ENCODE measurements at regions not wholly inside any gene's neighbourhood (a gene's known extent, or its start where the extent isn't known, plus 50 kb on each side); places are given as distances from the start of the nearest gene placed in this dataset.

GRCh38 chr11:62057069-62057468, 66.7 kb upstream of the INCENP start:
- TF ChIP-seq FOXP2 (optimal IDR thresholded peaks at IDR 0.05; ENCODE audit: borderline replicate concordance, extremely low read depth, extremely low read length, insufficient read depth) (no peak), SIN3A (IDR thresholded peaks at IDR 0.05; ENCODE audit: borderline replicate concordance, insufficient read depth, low read length) (no peak), POLR2AphosphoS5 (IDR thresholded peaks at IDR 0.05; ENCODE audit: low read depth, low read length) (no peak), TAF1 (IDR thresholded peaks at IDR 0.05; ENCODE audit: borderline replicate concordance, insufficient read depth, low read length) (no peak)
- TF ChIP-seq, protein P1, sequence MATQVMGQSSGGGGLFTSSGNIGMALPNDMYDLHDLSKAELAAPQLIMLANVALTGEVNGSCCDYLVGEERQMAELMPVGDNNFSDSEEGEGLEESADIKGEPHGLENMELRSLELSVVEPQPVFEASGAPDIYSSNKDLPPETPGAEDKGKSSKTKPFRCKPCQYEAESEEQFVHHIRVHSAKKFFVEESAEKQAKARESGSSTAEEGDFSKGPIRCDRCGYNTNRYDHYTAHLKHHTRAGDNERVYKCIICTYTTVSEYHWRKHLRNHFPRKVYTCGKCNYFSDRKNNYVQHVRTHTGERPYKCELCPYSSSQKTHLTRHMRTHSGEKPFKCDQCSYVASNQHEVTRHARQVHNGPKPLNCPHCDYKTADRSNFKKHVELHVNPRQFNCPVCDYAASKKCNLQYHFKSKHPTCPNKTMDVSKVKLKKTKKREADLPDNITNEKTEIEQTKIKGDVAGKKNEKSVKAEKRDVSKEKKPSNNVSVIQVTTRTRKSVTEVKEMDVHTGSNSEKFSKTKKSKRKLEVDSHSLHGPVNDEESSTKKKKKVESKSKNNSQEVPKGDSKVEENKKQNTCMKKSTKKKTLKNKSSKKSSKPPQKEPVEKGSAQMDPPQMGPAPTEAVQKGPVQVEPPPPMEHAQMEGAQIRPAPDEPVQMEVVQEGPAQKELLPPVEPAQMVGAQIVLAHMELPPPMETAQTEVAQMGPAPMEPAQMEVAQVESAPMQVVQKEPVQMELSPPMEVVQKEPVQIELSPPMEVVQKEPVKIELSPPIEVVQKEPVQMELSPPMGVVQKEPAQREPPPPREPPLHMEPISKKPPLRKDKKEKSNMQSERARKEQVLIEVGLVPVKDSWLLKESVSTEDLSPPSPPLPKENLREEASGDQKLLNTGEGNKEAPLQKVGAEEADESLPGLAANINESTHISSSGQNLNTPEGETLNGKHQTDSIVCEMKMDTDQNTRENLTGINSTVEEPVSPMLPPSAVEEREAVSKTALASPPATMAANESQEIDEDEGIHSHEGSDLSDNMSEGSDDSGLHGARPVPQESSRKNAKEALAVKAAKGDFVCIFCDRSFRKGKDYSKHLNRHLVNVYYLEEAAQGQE (IDR thresholded peaks at IDR 0.05; ENCODE audit: insufficient read depth in 1 of 2, low read depth in 2 of 2, low read length in 2 of 2): no peak

DNA sequence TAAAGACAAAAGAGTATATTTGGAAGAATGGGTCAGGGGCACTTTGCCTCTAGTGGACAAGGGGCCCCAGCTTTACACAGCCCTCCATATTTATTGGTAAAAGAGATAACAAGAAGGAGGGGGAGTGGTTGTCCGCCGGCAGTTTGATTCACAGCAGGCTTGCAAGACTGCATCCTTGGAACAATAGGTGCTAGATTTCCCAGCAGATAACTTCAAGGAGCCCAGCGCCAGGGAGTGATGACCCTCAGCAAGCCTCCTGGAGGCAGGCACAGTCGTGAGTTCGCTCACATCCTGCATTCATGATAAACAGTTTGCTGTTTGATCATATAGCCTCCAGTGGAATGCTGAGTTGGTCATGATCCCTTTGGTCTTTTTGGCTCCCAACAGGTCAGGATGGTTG, 67.8 kb upstream of the INCENP start:
- TF ChIP-seq SIN3A (IDR thresholded peaks at IDR 0.05; ENCODE audit: borderline replicate concordance, insufficient read depth, low read length): no peak
- TF ChIP-seq, protein P1 (IDR thresholded peaks at IDR 0.05; ENCODE audit: insufficient read depth in 1 of 2, low read depth in 2 of 2, low read length in 2 of 2): no peak
- no peak for TF ChIP-seq TAF1 (IDR thresholded peaks at IDR 0.05; ENCODE audit: borderline replicate concordance, insufficient read depth, low read length)
- no peak for TF ChIP-seq FOXP2 (optimal IDR thresholded peaks at IDR 0.05; ENCODE audit: borderline replicate concordance, extremely low read depth, extremely low read length, insufficient read depth)
- no peak for TF ChIP-seq POLR2AphosphoS5 (IDR thresholded peaks at IDR 0.05; ENCODE audit: low read depth, low read length)

DNA sequence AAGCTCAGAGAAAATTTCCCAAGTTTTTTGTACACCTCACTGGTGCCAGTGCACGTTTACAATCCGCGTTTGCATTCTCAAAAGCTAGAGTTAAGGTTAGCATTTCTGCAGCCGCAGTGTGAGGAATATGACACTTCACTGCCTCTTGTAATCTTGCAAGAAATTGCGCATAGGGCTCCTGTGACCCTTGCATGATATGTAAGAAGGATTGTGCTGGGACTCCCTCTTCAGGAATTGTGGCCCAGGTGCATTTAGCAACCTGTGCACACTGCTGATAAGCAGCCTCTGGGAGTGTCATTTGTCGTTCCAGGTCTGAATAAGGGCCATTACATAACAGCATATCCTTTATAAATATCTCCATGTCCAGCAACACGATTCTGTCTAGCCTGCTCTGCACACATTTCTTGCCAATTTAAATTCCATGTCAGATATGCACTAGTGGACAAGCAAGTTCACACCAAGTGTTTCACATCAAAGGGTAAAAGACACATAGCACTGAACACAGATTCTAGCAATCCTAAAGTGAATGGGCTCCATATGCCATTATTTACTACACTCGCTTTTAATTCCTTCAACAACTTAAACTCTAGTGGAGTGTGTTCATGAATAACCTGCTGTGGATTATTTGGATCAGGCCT, 69.2 kb upstream of the INCENP start:
- TF ChIP-seq SIN3A (IDR thresholded peaks at IDR 0.05; ENCODE audit: borderline replicate concordance, insufficient read depth, low read length) (no peak), POLR2AphosphoS5 (IDR thresholded peaks at IDR 0.05; ENCODE audit: low read depth, low read length) (no peak), TAF1 (IDR thresholded peaks at IDR 0.05; ENCODE audit: borderline replicate concordance, insufficient read depth, low read length) (no peak), FOXP2 (optimal IDR thresholded peaks at IDR 0.05; ENCODE audit: borderline replicate concordance, extremely low read depth, extremely low read length, insufficient read depth) (no peak)
- TF ChIP-seq, protein P1 (IDR thresholded peaks at IDR 0.05; ENCODE audit: insufficient read depth in 1 of 2, low read depth in 2 of 2, low read length in 2 of 2): no peak

GRCh38 chr11:62054081-62054480, 69.7 kb upstream of the INCENP start:
- TF ChIP-seq, protein P1 (IDR thresholded peaks at IDR 0.05; ENCODE audit: insufficient read depth in 1 of 2, low read depth in 2 of 2, low read length in 2 of 2): no peak
- TF ChIP-seq SIN3A (IDR thresholded peaks at IDR 0.05; ENCODE audit: borderline replicate concordance, insufficient read depth, low read length) (no peak), TAF1 (IDR thresholded peaks at IDR 0.05; ENCODE audit: borderline replicate concordance, insufficient read depth, low read length) (no peak), POLR2AphosphoS5 (IDR thresholded peaks at IDR 0.05; ENCODE audit: low read depth, low read length) (no peak), FOXP2 (optimal IDR thresholded peaks at IDR 0.05; ENCODE audit: borderline replicate concordance, extremely low read depth, extremely low read length, insufficient read depth) (no peak)
